Left forelimb (tissue), 1 donor: ENCODE measurements at regions not wholly inside any gene's neighbourhood (a gene's known extent, or its start where the extent isn't known, plus 50 kb on each side); places are given as distances from the start of the nearest gene placed in this dataset.
"Not testable (repeated sequence)": the region's sequence is repeated elsewhere in the genome, so short reads cannot be mapped to it uniquely, and the experiment has no call there.

Source experiments
- DNase-seq: peaks from one replicate; pipeline ENCODE4 v3.0.0-alpha.2; 2018; ENCODE audit warnings: low spot score

- DNase-seq = not testable (repeated sequence)
Observed at GRCh38 chr20:30164389-30164788, 1093.1 kb upstream of the DEFB115 start.

GRCh38 chr20:30167540-30167939 is 1089.9 kb upstream of the DEFB115 start:
- DNase-seq = no peak

- no peak for DNase-seq
Observed at GRCh38 chr20:30168025-30168799, 1089.3 kb upstream of the DEFB115 start.

DNA sequence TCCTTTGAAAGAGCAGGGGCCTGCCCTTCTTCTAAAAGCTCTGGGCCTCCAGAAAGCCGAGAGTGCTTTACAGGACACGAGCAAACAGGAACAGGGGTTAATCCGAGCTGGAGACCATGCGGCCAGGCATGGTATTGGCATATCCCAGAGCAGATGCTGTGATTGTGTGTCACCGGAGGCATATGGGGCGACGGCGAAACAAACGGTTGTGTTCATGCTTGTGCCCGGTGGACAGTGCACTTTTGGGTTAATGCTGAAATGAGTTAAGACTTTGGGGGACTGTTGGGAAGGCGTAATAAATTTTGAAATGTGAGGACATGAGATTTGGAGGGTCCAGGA is 1088.7 kb upstream of the DEFB115 start:
- no peak for DNase-seq

DNA sequence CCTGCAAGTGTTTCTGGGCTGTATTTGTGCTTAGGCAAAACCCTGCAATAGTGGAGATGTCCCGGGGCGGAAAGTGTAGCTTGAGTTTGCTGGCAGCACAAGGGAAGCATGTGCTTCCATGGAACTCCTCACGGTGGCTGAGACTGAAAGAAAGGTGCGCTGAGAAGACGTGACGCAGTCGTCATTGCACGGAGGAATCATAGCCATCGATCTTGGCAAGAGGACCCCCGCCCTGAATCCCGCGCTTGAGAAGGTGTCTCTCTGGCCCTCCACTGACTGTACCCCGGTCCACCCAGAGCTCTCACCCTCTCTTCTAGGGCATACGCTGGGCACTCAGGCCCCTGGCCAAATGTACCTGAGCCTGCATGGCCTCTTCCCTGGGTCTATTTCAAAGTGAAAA is 1081.8 kb upstream of the DEFB115 start:
- no peak for DNase-seq

DNA sequence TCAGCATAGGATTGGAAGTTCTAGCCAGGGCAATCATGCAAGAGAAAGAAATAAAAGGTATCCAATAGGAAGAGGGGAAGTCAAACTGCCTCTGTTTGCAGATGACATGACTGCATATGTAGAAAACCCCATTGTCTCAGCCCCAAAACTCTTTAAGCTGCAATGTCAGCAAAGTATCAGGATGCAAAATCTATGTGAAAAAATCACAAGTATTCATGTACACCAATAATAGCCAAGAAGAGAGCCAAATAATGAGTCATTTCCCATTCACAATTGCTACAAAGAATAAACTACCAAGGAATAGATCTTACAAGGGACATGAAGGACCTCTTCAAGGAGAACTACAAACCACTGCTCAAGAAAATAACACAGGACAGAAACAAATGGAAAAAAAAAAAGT is 1074.3 kb upstream of the DEFB115 start:
- DNase-seq = not testable (repeated sequence)

DNA sequence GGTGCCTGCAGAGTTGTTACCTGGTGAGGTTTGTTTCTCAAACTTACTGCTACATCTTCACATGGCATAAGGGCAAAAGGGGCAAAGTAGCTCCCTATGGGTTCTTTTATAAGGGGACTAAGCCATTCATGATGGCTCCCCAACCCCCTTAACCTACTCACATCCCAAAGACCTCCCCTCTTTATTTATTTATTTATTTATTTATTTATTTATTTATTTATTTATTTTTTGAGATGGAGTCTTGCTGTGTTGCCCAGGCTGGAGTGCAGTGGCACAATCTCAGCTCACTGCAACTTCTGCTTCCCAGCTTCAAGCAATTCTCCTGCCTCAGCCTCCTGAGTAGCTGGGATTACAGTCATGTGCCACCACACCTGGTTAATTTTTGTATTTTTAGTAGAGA is 1065.7 kb upstream of the DEFB115 start:
- not testable (repeated sequence) for DNase-seq

GRCh38 chr20:30234477-30234876 is 1023.0 kb upstream of the DEFB115 start:
- DNase-seq = not testable (repeated sequence)

DNA sequence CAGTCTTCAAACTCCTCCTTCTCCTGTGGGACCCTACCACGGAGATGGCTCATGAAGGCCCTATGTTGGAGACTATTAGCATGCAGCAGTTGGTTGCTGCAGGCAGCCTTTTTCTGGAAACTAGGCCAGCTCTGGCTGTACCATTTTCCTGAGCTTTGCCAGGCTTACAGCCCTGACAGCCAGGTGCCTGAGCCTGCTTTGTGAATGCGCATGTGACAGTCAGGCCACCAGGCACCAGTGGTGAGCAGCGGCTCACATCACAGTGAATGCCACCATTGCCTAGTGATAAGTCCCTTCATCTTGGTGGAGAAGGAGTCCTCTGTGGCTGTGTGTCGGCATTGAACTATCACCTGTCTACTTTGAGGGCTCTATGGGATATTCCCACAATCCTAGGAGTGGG is 982.4 kb upstream of the DEFB115 start:
- not testable (repeated sequence) for DNase-seq

DNA sequence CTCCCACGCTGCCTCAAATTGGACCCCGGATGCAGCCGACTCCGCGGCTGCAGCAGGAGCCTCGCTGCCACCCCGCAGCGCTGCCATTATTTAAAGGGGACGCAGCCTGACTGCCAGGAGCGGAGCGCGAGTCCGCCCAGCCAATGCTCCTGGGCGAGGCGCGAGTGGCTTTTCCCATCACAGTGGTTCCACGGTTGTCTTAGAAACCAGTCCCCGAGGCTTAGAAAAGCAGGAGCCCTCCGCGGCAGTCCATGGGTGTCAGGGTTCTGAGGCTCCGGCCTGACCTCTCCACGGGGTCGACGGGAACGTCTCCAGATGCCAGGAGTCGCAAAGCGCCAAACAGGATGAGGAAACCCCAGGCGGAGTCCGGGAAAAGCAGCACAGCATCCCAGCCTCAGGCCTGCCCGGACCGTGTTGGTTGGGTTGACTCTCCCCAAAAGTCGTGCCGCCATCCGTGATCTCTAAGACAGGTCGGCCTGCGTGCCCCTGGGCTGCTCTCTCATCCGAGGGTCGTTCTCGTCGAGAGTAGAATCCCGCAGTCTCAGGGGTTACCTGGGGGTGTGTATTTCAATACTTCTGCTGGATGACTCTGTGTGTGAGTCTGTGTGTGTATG is 975.8 kb upstream of the DEFB115 start:
- no peak for DNase-seq

DNA sequence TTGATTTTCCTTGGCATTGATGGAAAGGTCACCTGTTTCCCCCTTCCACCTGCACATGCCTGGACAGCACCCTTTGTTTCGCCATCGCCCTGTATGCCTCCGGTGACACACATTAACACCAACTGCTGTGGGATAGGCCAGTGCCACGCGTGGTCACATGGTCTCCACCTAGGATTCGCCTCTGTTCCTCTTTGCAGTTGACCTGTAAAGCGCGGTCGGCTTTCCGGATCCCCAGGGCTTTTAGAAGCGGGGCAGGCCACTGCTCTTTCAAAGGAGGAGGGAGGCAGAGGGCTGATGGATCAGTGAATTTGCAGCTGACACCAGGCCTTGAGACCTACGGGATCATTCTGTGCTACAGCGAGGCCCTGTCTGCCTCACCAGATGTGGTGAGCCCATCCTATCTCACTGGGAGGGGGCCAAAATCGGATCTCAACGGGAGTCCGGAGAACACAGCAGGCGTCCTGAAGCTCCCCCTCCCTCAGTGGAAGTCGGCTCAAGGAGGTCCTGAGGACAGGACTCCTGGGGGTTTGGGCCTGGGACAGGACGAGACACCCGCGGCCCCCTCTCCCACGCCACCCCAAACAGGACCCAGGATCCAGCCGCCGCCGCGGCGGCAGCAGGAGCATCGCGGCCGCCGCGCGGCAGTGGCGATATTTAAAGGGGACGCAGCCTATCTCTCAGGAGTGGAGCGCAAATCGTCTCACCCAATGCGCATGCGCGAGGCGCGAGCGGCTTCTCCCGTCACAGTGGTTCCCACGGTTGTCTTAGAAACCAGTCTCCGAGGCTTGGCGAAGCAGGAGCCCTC is 973.8 kb upstream of the DEFB115 start:
- DNase-seq = peak; percentile 79

DNA sequence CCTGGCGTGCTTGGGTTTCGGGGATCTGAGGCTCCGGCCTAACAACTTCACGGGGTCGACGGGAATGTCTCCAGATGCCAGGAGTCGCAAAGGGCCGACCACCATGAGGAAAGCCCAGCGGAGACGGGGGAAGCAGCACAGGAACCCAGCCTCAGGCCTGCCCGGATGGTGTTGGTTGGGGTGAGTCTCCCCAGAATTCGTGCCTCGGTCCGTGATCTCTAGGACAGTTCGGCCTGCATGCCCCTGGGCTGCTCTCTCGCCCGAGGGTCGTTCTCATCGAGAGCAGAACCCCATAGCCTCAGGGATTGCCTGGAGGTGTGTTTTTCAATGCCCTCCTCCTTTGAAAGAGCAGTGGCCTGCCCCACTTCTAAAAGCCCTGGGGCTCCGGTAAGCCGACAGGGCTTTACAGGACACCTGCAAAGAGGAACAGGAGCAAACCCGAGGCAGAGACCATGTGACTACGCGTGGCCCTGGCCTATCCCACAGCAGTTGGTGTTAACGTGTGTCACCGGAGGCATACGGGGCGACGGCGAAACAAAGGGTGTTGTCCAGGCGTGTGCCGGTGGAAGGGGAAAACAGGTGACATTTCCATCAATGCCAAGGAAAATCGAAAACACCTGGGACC is 973.1 kb upstream of the DEFB115 start:
- no peak for DNase-seq

- DNase-seq = no peak
Observed at GRCh38 chr20:30285677-30286076, 971.8 kb upstream of the DEFB115 start.

DNA sequence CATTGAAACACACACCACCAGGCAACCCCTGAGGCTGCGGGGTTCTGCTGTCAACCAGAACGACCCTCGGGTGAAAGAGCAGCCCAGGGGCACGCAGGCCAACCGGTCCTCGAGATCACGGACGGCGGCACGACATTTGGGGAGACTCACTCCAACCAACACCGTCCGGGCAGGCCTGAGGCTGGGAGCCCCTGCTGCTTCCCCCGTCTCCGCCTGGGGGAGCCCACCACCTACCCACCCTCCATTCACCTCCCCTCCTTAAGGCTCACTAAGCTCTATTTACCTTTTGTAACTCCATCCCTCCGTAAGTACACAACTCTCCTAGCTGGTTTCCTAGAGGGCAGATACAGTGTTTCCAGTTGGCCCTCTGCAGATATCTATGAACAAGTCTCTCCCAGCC is 971.3 kb upstream of the DEFB115 start:
- no peak for DNase-seq

GRCh38 chr20:30287459-30287858 is 970.0 kb upstream of the DEFB115 start:
- not testable (repeated sequence) for DNase-seq

GRCh38 chr20:30288346-30288745 is 969.1 kb upstream of the DEFB115 start:
- DNase-seq = no peak

- not testable (repeated sequence) for DNase-seq
Observed at GRCh38 chr20:30289049-30289448, 968.4 kb upstream of the DEFB115 start.

DNA sequence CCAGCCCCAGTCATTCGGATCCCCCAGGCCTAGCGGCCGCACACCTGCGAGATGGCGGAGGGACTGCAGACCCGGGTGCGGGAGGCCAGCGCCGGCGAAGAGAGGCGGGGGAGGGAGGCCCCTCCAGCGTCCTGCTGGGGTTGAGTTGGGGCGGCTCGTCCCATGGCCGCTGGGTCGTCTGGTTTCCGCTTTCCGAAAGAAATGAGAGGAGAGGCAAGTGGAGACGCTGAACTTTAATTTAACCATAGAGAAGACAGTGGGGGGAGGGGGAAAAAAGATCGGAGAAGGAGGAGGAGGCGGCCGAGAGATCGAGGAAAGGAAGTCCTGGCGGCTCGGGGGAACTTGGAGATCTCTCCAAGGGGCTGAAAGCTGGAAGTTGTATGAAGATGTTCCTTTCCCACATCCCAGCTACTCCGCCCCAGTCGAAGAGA is 967.7 kb upstream of the DEFB115 start:
- DNase-seq = not testable (repeated sequence)

- DNase-seq = peak; percentile 75
Observed at GRCh38 chr20:30290361-30291063, 967.0 kb upstream of the DEFB115 start.

GRCh38 chr20:30291064-30291379 is 966.4 kb upstream of the DEFB115 start:
- DNase-seq = not testable (repeated sequence)

DNA sequence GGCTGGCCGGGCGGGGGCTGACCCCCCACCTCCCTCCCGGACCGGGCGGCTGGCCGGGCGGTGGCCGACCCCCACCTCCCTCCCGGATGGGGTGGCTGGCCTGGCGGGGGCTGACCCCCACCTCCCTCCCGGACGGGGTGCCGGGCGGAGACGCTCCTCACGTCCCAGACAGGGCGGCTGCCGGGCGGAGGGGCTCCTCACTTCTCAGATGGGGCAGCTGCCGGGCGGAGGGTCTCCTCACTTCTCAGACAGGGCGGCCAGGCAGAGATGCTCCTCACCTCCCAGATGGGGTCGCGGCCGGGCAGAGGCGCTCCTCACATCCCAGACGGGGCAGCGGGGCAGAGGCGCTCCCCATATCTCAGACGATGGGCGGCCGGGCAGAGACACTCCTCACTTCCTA is 965.8 kb upstream of the DEFB115 start:
- DNase-seq = not testable (repeated sequence)

GRCh38 chr20:30295396-30295795 is 962.1 kb upstream of the DEFB115 start:
- not testable (repeated sequence) for DNase-seq
